ENCODE measurements at regions not wholly inside any gene's neighbourhood (a gene's known extent, or its start where the extent isn't known, plus 50 kb on each side); places are given as distances from the start of the nearest gene placed in this dataset.

- TF ChIP-seq CTCF (optimal IDR thresholded peaks at IDR 0.05 in 1 of 3, IDR thresholded peaks at IDR 0.05 in 1 of 3, conservative IDR thresholded peaks at IDR 0.05 in 1 of 3; ENCODE audit: extremely low read depth in 1 of 3, insufficient read depth in 2 of 3, low read length in 3 of 3) = no peak
- TF ChIP-seq EZH2 (IDR thresholded peaks at IDR 0.05; ENCODE audit: low read length) = no peak
These were observed 103.8 kb upstream of the LYZL1 start for GRCh38 chr10:29185050-29185449.
